Gastroesophageal sphincter (tissue), 4 donors: ENCODE measurements at regions not wholly inside any gene's neighbourhood (a gene's known extent, or its start where the extent isn't known, plus 50 kb on each side); places are given as distances from the start of the nearest gene placed in this dataset.

ENCODE experiments used
- ATAC-seq: fragments of 150-250 bp; one replicate; pipeline ENCODE4 v1.9.1; 2016; ENCODE audit warnings: mild to moderate bottlenecking, moderate library complexity
- H3K27ac ChIP-seq, 4 donors: fragments of 200-600 bp; sonication (generic) in 3 of 4; 1 replicate in 3 of 4; 2 replicates in 1 of 4; pipeline ENCODE4 v1.5.1; 2016 to 2019
- H3K27me3 ChIP-seq: fragments of 200-600 bp; sonication (generic); one replicate; pipeline ENCODE4 v1.5.1; 2019
- H3K36me3 ChIP-seq, 2 donors: fragments of 200-600 bp; sonication (generic); one replicate each; pipeline ENCODE4 v1.5.1; 2019; ENCODE audit warnings: control low read depth in 1 of 2
- H3K4me1 ChIP-seq, 3 donors: fragments of 200-600 bp; sonication (generic); 1 replicate in 2 of 3; 2 replicates in 1 of 3; pipeline ENCODE4 v1.5.1; 2016 to 2019; ENCODE audit warnings: control low read depth in 2 of 3
- H3K4me3 ChIP-seq, 2 donors: fragments of 200-600 bp; sonication (generic); one replicate each; pipeline ENCODE4 v1.5.1; 2019; ENCODE audit warnings: mild to moderate bottlenecking in 1 of 2, moderate library complexity in 1 of 2
- H3K9me3 ChIP-seq, 3 donors: fragments of 200-600 bp; sonication (generic); one replicate each; pipeline ENCODE4 v1.5.1; 2017 to 2019; ENCODE audit warnings: control low read depth in 2 of 3
- CTCF ChIP-seq, 4 experiments: fragments of 200-600 bp in 2 of 4; fragments of 450-650 bp in 2 of 4; sonication (generic) in 1 of 4; IDR thresholded peaks; one replicate each; pipeline ENCODE4 v1.5.1; 2017 to 2019; ENCODE audit warnings: antibody characterized with exemption in 4 of 4, mild to moderate bottlenecking in 2 of 4, moderate library complexity in 2 of 4
- EP300 ChIP-seq: sonication (generic); formaldehyde crosslinking; IDR thresholded peaks from one replicate; pipeline ENCODE4 v1.6.1; 2017; ENCODE audit warnings: antibody characterized with exemption, mild to moderate bottlenecking
- POLR2A ChIP-seq, 2 donors: fragments of 450-650 bp; IDR thresholded peaks; one replicate each; pipeline ENCODE4 v1.6.1; 2017; ENCODE audit warnings: antibody characterized with exemption in 2 of 2, mild to moderate bottlenecking in 2 of 2, moderate library complexity in 1 of 2
- POLR2AphosphoS5 ChIP-seq: sonication (generic); formaldehyde crosslinking; IDR thresholded peaks from one replicate; pipeline ENCODE4 v1.6.1; 2017; ENCODE audit warnings: antibody characterized with exemption
- WGBS, 2 donors: methylation state at CpG; one replicate each; pipeline ENCODE4 v1.1.5; 2018; ENCODE audit warnings: low coverage in 1 of 2; 5-methylcytosine and 5-hydroxymethylcytosine counted together

GRCh38 chr2:205930209-205930608, 155.8 kb downstream of the INO80D start:
- no peak overlapping the region for H3K27ac ChIP-seq
- no peak for ATAC-seq
- TF ChIP-seq POLR2AphosphoS5 (no peak), CTCF (IDR thresholded peaks at IDR 0.05) (no peak), EP300 (no peak), POLR2A (IDR thresholded peaks at IDR 0.05) (no peak)
- H3K36me3 ChIP-seq = no peaks in the 10 kb centered on the region
- H3K9me3 ChIP-seq = no peaks in the 10 kb centered on the region
- WGBS, 2 donors = 23 to 35% methylated on average over 2 to 4 of the region's 4 CpGs
- H3K27me3 ChIP-seq = no peaks in the 10 kb centered on the region
- H3K4me1 ChIP-seq = peaks cover 0 to 22% (median 3%) of the 10 kb centered on the region in 3 donors
- no peak overlapping the region for H3K4me3 ChIP-seq

- ATAC-seq = no peak
- 87 to 98% methylated on average over 6 to 9 of the region's 9 CpGs for WGBS, 2 donors
- no peaks in the 10 kb centered on the region for H3K27me3 ChIP-seq
- no peak overlapping the region for H3K27ac ChIP-seq
- TF ChIP-seq CTCF (IDR thresholded peaks at IDR 0.05) = no peak
- TF ChIP-seq POLR2A (IDR thresholded peaks at IDR 0.05) = no peak
- no peak for TF ChIP-seq EP300
- TF ChIP-seq POLR2AphosphoS5 = no peak
- H3K4me1 ChIP-seq = peaks cover 0 to 22% (median 3%) of the 10 kb centered on the region in 3 donors
- no peak overlapping the region for H3K4me3 ChIP-seq
- no peaks in the 10 kb centered on the region for H3K9me3 ChIP-seq
- H3K36me3 ChIP-seq = no peaks in the 10 kb centered on the region
Observed at GRCh38 chr2:205929246-205929942, 156.6 kb downstream of the INO80D start.

- 21 to 30% methylated on average over 9 to 13 of the region's 33 CpGs for WGBS, 2 donors
- peak; percentile 22 for TF ChIP-seq POLR2AphosphoS5
- TF ChIP-seq CTCF (IDR thresholded peaks at IDR 0.05) = peak; percentile 89 to 94 (median 92)
- TF ChIP-seq EP300 = no peak
- H3K27ac ChIP-seq = peak overlapping the region in 3 of 4 donors; percentile 31 to 61 (median 46)
Observed at GRCh38 chr2:205925373-205926337, 160.3 kb downstream of the INO80D start.

GRCh38 chr2:205924676-205925075, 161.3 kb downstream of the INO80D start:
- Histone ChIP-seq H3K27me3 (no peaks in the 10 kb centered on the region), H3K9me3 (no peaks in the 10 kb centered on the region), H3K4me3 (no peak overlapping the region), H3K4me1 (peaks cover 0 to 10% (median 3%) of the 10 kb centered on the region in 3 donors), H3K27ac (no peak overlapping the region), H3K36me3 (no peaks in the 10 kb centered on the region)
- WGBS, 2 donors = 68 to 100% methylated on average over 1 to 3 of the region's 9 CpGs
- no peak for ATAC-seq
- no peak for TF ChIP-seq POLR2AphosphoS5
- no peak for TF ChIP-seq EP300
- no peak for TF ChIP-seq POLR2A (IDR thresholded peaks at IDR 0.05)
- no peak for TF ChIP-seq CTCF (IDR thresholded peaks at IDR 0.05)

More at GRCh38 chr2:205925373-205926337, 160.3 kb downstream of the INO80D start:
- H3K4me3 ChIP-seq = peak overlapping the region; percentile 5 to 34
- H3K9me3 ChIP-seq = no peaks in the 10 kb centered on the region
- H3K4me1 ChIP-seq = peaks cover 0 to 19% (median 3%) of the 10 kb centered on the region in 3 donors
- H3K27me3 ChIP-seq = no peaks in the 10 kb centered on the region
- H3K36me3 ChIP-seq = no peaks in the 10 kb centered on the region
- peak; percentile 86 for ATAC-seq
